GM21515 (cell line): ENCODE measurements at regions not wholly inside any gene's neighbourhood (a gene's known extent, or its start where the extent isn't known, plus 50 kb on each side); places are given as distances from the start of the nearest gene placed in this dataset.
"Not testable (repeated sequence)": the region's sequence is repeated elsewhere in the genome, so short reads cannot be mapped to it uniquely, and the experiment has no call there.

ENCODE experiments used
- ATAC-seq: cut with Tn5 transposase; IDR thresholded peaks from one replicate; pipeline ENCODE4 v1.9.1; 2021; ENCODE audit not compliant: unreplicated experiment

GRCh38 chr22:22756109-22756508 lies 111.7 kb downstream of the GGTLC2 start:
- no peak for ATAC-seq

- ATAC-seq = not testable (repeated sequence)
Observed at GRCh38 chr22:22756551-22757201, 112.3 kb downstream of the GGTLC2 start.

- not testable (repeated sequence) for ATAC-seq
Observed at GRCh38 chr22:22758101-22758807, 113.8 kb downstream of the GGTLC2 start.

- ATAC-seq = no peak
Observed at GRCh38 chr22:22759371-22759770, 115.0 kb downstream of the GGTLC2 start.

- no peak for ATAC-seq
Observed at GRCh38 chr22:22759889-22760546, 115.6 kb downstream of the GGTLC2 start.

- ATAC-seq = no peak
Observed at GRCh38 chr22:22761606-22761962, 117.2 kb downstream of the GGTLC2 start.

- ATAC-seq = no peak
Observed at GRCh38 chr22:22761963-22762772, 117.8 kb downstream of the GGTLC2 start.

- ATAC-seq = no peak
Observed at GRCh38 chr22:22763512-22763911, 119.1 kb downstream of the GGTLC2 start.

GRCh38 chr22:22764085-22764484 lies 119.7 kb downstream of the GGTLC2 start:
- ATAC-seq = no peak

GRCh38 chr22:22767876-22768602 lies 119.6 kb upstream of the IGLL5 start:
- ATAC-seq = no peak

GRCh38 chr22:22768885-22769284 lies 118.7 kb upstream of the IGLL5 start:
- ATAC-seq = no peak

GRCh38 chr22:22769434-22770279 lies 118.0 kb upstream of the IGLL5 start:
- no peak for ATAC-seq

GRCh38 chr22:22770280-22770871 lies 117.2 kb upstream of the IGLL5 start:
- no peak for ATAC-seq

GRCh38 chr22:22770881-22771280 lies 116.7 kb upstream of the IGLL5 start:
- ATAC-seq = no peak

GRCh38 chr22:22771696-22772377 lies 115.8 kb upstream of the IGLL5 start:
- no peak for ATAC-seq

GRCh38 chr22:22772396-22772795 lies 115.2 kb upstream of the IGLL5 start:
- no peak for ATAC-seq

GRCh38 chr22:22772883-22773282 lies 114.7 kb upstream of the IGLL5 start:
- ATAC-seq = no peak

- ATAC-seq = no peak
Observed at GRCh38 chr22:22773427-22773826, 114.2 kb upstream of the IGLL5 start.
